Nucleus accumbens (tissue), 56 donors: ENCODE measurements at regions not wholly inside any gene's neighbourhood (a gene's known extent, or its start where the extent isn't known, plus 50 kb on each side); places are given as distances from the start of the nearest gene placed in this dataset.

Experiments
- DNase-seq, 56 donors: peaks; one replicate each; lab custom pipeline; 2025; lab: John Stamatoyannopoulos, UW

- no peak for DNase-seq
Observed at GRCh38 chr4:189291939-189292338, 648.7 kb upstream of the FRG1 start.

- DNase-seq: no peak
Observed at GRCh38 chr4:189293459-189293858, 647.2 kb upstream of the FRG1 start.

- no peak for DNase-seq
Observed at GRCh38 chr4:189294574-189294973, 646.1 kb upstream of the FRG1 start.

- no peak for DNase-seq
Observed at GRCh38 chr4:189299706-189300105, 641.0 kb upstream of the FRG1 start.

- no peak for DNase-seq
Observed at GRCh38 chr4:189301692-189302091, 639.0 kb upstream of the FRG1 start.

- DNase-seq: no peak
Observed at GRCh38 chr4:189302719-189303118, 638.0 kb upstream of the FRG1 start.

GRCh38 chr4:189304167-189304566, 636.5 kb upstream of the FRG1 start:
- DNase-seq: no peak

GRCh38 chr4:189304809-189305208, 635.9 kb upstream of the FRG1 start:
- no peak for DNase-seq

- DNase-seq: no peak
Observed at GRCh38 chr4:189305500-189305899, 635.2 kb upstream of the FRG1 start.

GRCh38 chr4:189311251-189311650, 629.4 kb upstream of the FRG1 start:
- no peak for DNase-seq

GRCh38 chr4:189313064-189313463, 627.6 kb upstream of the FRG1 start:
- no peak for DNase-seq

- DNase-seq: no peak
Observed at GRCh38 chr4:189313861-189314513, 626.7 kb upstream of the FRG1 start.

GRCh38 chr4:189322426-189322825, 618.2 kb upstream of the FRG1 start:
- DNase-seq: no peak

- DNase-seq: no peak
Observed at GRCh38 chr4:189341881-189342280, 598.8 kb upstream of the FRG1 start.

GRCh38 chr4:189355590-189355989, 585.1 kb upstream of the FRG1 start:
- DNase-seq: no peak

GRCh38 chr4:189362364-189362763, 578.3 kb upstream of the FRG1 start:
- no peak for DNase-seq

- DNase-seq: peak in 1 of 56 donors; percentile 8
Observed at GRCh38 chr4:189364032-189364449, 576.6 kb upstream of the FRG1 start.

- no peak for DNase-seq
Observed at GRCh38 chr4:189365451-189365850, 575.2 kb upstream of the FRG1 start.

- no peak for DNase-seq
Observed at GRCh38 chr4:189367832-189368231, 572.8 kb upstream of the FRG1 start.

GRCh38 chr4:189374176-189374575, 566.5 kb upstream of the FRG1 start:
- no peak for DNase-seq

GRCh38 chr4:189376901-189377300, 563.8 kb upstream of the FRG1 start:
- DNase-seq: no peak

GRCh38 chr4:189377569-189377968, 563.1 kb upstream of the FRG1 start:
- no peak for DNase-seq

GRCh38 chr4:189385098-189385497, 555.6 kb upstream of the FRG1 start:
- no peak for DNase-seq
